Right kidney (tissue), 1 donor: ENCODE measurements at regions not wholly inside any gene's neighbourhood (a gene's known extent, or its start where the extent isn't known, plus 50 kb on each side); places are given as distances from the start of the nearest gene placed in this dataset.
"Not testable (repeated sequence)": the region's sequence is repeated elsewhere in the genome, so short reads cannot be mapped to it uniquely, and the experiment has no call there.

Experiments
- DNase-seq: peaks from one replicate; pipeline ENCODE4 v3.0.0-alpha.2; 2016

DNA sequence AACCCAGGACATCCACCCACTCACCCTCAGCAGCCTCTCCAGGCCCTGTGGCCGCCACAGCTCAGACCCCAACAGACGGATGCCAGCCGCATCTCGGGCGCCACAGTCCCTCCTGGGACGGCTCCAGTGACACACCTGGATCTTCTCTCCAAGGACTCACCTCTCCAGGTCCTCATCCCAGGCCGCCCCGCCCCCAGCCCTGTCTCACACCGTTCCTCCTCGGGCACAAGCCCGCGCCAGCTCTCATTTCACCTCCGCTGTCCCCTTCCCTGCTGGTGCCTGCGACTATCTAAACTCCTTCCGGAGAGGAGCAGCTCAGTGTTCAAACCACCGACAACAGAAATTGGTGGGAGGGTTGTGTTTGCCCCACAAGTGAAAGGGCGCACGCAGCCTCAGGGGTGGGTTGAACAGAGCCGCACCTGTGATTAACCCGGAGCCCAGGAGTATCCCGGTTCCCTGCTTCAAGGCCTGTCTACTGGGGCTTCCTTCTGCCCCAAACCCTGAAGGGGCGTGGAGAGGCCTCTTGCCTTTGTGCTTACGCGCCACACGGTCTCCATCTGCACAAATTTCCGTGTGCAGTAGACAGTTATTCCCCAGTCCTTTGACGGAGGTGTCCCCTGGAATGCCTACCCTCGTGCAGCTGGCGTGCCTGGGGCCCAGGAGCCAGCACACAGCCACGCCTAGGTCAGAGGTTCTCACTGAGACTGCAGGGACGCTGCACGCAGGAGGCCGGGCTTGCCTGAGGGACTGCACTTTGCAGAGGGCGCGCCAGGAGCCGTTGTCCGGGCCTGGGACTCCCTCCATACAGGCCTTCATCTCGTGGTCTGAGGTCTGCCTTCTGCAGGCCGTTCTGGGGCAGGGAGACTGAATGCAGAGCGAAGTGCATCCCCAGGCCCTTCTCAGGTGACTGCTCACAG is 232.7 kb downstream of the DLL1 start:
- no peak for DNase-seq

DNA sequence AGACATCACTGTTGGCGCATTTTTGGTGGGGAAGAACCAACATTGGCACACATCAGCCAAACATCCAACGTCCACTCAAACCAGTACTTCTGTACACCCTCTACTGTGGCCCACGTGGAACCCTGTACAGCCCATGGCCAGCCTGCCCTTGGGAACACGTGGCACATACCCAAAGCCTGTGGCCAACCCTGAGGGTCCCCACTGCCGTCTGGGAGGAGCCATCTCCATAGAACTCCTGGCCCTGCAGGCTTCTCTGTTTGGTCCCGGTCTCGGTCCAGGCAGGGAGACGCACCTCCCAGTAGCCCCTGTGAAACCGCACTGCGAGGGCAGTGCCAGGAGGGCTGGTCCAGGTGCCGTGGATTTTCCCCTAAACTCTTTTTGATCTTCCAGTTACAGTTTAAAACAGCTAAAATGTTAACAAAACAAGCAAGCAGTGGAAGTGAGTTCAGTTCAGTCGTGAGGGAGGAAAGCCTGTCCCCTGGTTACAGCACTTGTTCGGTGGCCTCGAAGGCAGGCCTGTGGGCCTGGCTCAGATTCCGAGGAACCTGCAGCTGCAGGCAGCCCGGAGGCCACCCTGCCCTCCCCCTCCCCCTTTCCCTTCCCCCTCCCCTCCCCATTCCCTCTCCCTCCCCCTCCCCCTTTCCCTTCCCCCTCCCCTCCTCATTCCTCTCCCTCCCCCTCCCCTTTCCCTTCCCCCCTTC is 233.7 kb downstream of the DLL1 start:
- no peak for DNase-seq

DNA sequence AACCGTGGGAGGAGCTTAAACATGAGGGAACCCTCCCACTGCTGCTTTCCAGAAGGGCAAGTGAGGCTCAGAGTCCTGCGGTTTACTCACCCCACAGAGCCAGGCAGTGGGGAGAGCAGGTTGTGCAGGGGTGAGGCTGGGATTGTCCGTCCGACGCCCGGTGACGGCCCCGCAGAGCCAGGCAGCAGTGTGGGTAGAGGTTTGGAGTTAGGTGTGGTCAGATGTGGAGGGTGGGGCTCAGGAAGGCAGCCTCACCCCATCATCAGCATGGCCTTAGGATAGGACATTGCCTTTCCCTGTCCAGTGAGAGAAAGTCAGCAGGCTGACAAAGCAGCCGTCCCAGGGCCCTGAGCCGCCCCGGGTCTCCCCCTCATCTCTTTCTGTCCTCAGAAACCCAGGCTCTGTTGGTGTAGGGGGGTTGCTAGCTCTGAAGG is 234.6 kb downstream of the DLL1 start:
- no peak for DNase-seq

DNA sequence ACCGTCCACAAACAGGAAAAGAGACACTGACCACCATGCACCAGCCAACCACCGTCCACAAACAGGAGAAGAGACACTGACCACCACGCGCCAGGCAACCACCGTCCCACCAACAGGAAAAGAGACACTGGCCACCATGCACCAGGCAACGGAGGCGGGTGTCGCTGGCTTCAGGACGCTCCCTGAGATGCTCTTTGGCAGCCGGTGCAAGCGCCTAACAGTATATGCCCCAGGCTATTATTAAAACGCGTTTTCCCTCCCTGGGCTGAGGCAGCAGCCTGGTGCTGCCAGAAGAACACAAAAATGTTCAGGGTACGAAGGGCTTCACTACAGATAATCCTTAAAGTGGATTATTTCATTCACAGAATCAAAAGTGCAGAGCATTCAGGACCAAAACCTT is 235.1 kb downstream of the DLL1 start:
- DNase-seq = not testable (repeated sequence)

- no peak for DNase-seq
These were observed 236.8 kb downstream of the DLL1 start for GRCh38 chr6:170053966-170054661.

DNA sequence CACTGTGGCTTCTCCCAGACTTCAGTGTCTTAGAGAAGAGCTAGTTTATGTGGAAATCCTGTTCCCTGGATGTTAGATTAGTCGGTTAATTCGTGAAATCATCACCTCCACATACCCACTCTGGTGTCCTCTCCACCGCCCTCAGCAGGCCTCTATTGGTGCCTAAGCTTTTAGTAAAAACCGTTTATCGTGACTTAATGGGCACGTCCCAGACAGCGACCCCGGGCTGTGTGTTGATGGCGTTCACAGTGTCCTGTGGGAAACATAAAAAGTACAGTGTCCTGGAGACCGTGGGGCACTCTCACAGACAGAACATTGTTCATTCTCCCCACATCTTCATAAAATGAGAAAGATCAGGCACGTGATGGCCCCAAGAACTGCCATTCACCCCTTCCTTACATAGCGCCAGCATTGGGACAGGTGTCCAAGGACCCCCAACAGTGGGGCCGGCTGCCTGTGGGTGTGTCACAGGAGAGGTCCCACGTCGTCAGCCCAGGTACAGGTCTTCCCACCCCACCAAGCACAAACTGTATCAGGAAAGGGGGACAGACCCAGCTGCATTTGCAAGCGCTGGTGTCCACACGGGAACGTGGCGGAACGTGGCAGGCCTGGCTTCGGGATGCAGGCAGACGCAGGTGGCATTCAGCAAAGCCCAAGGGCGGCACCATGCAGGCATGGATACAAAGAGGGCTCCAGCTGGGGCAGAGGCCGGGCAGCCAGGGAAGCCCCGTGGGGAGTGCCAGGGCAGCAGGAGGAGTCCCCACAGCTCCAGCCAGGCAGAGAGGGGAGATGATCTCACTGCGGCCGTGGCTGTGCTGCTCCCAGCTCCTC is 237.7 kb downstream of the DLL1 start:
- no peak for DNase-seq

GRCh38 chr6:170051229-170052172 is 239.4 kb downstream of the DLL1 start:
- DNase-seq = no peak

DNA sequence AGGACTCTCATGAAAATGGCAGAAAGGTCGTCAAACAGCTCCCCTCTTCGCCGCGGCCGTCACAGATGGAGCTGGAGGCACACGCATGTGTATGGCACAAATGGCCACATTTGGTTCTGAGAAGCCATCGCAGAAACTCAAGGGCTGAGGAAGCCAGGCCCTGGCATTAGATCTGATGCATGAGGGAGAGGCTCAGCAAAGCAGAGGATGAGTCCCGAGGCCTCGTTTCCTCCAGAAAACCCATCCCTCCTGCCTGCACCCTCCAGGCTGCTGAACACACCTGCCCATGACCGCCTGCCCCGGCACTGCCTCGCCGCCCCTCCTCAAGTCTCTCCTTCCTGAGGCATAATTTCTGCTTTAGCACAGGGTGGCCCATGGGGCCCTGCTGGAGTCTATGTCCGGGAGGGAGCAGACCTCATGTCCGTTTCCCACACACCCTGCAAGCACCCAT is 240.3 kb downstream of the DLL1 start:
- DNase-seq = no peak

- peak; percentile 51 for DNase-seq
These were observed 241.0 kb downstream of the DLL1 start for GRCh38 chr6:170049641-170050561.

DNA sequence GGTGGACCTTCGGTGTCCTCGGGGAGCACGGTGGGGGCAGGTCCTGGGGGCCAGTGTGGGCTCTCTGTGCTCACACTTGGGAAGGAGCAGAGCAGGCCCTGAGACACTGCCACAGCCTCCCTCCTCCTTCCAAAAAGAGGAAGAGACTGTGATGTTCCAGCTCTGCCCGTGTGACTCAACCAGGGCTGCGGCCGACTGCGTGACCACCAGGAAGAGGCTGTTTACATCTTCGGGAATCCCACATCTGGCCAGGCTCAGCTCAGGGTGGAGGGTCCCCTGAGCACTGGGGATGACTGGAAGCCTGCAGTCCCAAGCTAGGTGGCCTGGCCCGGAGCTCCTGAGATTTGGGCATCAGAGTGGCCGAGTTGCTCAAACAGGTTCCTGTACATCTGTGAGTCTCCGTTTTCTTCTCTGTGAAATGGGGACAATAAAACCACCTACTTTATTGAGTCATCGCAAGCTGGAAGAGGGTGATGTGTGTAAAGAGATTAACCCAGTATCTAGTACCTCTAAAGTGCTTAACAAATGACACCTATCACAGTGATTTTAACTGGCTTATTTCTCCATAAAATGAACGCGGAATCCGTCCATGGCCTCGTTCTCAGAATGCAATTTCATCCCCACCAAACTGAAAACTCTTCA is 242.1 kb downstream of the DLL1 start:
- DNase-seq = no peak

DNA sequence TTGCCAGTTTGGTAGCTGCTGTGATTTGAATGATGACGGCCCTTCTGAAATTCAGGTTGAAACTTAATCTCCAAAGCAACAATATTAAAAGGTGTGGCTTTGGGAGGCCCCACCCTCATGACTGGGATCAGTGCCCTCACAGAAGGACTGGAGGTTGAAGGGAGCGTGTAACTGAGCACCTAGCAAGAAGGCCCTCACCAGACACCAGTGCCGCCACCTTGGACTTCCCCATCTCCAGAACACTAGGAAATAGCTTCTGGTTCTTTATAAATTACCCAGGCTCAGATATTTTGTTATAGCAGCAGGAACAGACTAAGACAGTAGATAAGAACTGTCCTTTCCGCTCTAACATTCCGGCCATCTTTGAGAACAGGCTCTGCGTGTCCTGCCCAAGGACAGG is 243.1 kb downstream of the DLL1 start:
- no peak for DNase-seq

DNA sequence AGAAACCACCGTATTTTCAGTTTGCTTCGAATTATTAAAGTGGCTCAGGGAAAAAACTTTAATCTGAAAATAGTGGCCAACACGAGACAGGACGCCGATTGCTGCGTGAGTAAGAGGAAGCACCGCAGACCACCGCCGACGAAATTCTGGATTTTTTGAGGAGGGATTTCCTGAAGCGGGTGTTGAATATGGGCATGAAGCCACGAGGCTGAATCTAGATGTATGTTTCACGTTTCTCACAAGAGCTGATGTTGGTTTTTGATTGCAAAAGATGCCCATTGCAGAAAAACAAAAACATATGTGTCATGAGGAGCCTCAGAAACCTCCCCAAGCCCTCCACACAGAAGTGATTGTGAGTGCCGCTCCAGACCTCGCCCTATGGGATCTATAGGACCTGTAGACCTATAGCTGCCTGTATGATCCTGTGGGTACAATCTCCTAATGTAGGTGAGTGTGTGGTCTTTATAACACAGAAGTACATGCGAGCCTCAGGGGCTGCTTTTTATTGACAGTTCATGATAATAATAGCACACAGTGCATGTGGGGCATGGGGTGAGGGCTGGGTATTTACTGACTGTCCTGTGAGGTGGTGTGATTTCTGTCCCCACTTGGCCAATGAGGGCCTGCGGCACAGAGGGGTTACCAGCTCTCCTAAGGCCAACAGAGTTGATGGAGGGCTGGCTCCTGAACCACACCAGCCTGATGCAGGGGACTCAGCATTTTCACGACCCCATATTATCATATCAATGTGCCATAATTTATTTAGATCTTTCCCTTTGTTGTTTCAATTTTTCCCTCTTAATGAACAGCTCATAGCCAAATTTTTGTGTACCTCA is 243.9 kb downstream of the DLL1 start:
- no peak for DNase-seq

DNA sequence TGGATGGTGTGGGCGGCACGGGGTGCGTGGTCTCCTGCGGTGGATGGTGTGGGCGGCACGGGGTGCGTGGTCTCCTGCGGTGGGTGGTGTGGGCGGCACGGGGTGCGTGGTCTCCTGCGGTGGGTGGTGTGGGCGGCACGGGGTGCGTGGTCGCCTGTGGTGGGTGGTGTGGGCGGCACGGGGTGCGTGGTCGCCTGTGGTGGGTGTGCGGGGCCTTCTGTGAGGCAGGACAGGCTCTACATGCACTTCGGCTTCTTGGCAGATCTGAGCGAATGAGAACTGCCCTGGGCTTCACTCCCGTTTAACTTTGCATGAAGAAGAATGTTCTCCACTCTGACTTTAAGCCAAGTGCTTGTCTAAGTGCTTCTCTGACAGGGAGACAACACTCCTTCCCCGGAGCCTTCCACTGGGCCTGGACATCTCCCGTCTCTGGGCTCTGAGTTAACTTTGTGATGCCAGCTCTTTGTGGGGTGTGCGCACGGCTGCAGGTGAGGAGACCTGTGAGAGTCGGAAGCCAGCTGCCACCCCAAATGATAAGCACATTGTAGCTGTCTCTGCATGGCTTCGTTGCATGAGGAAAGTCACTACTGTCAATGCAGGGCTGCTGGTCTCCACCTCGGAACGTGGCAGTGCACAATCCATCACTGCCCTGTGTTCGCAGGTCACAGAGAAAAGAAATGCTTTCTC is 244.8 kb downstream of the DLL1 start:
- no peak for DNase-seq

DNA sequence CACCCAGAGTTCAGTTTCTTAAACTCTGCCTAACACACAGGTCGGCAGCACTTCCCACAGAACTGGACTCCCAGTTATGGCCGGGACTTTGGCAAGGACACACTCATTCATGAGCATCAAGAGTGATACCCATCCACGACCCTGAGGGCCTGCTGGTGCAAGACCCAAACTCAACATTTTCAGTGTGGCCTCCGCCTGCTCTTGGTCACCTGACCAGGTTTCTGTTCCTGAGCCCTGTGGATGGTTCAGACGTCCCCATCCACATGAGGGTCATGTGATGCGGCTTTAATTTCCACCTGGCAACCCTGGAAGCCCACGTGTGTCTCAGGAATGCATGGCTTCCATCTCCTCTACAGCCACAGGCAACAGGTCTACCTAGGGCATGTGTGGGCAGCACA is 245.3 kb downstream of the DLL1 start:
- DNase-seq = no peak

GRCh38 chr6:170044836-170045562 is 245.9 kb downstream of the DLL1 start:
- DNase-seq = no peak

DNA sequence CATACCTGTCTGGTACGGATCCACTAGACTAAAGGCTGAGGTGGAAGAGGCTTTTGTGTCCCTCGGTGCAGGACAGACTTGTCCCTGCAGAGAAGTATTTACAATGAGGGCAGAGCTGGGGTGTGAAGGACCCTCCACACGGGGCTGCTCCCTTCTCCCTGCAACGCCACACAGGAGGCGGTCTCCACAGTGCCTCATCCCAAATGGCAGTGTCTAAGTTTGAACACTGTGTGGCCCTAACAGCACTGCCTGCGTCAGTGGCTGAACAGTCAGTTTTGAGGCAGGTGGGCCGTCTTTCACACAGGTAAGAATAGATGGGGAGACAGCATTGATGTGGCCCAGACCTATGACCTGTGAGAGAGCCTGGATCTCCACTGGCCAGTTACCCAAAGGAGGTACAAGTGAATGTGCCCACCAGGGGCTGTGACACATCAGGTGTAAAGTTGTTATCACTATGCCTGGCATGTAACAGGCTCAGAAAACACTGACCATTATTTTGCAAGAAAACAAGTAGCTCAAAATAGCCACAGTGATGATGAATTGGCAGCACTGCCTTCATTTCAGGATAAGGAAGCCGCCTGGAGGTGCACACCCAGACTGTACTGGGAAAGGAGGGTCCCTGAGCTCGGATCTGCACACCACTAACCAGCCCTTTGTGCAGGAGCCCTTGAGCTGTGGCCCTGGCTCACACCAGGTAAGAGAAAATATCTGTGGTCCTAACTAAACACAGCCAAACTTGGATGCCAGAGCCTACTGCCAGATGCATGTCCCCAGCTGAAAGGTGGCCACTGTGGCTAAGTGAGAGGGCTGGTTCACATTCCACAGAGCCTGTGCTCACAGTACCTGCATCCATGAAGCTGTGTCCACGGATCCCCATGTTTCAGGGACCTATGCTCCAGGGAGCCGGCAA is 246.7 kb downstream of the DLL1 start:
- DNase-seq = no peak
